Activated gamma-delta T cell (primary cell): ENCODE measurements at regions not wholly inside any gene's neighbourhood (a gene's known extent, or its start where the extent isn't known, plus 50 kb on each side); places are given as distances from the start of the nearest gene placed in this dataset.
"Not testable (repeated sequence)": the region's sequence is repeated elsewhere in the genome, so short reads cannot be mapped to it uniquely, and the experiment has no call there.

Experiments
- DNase-seq: peaks from one replicate; lab custom pipeline; 2025; lab: John Stamatoyannopoulos, UW

GRCh38 chr2:100703213-100703612 lies 116.7 kb upstream of the NPAS2 start:
- no peak for DNase-seq

DNA sequence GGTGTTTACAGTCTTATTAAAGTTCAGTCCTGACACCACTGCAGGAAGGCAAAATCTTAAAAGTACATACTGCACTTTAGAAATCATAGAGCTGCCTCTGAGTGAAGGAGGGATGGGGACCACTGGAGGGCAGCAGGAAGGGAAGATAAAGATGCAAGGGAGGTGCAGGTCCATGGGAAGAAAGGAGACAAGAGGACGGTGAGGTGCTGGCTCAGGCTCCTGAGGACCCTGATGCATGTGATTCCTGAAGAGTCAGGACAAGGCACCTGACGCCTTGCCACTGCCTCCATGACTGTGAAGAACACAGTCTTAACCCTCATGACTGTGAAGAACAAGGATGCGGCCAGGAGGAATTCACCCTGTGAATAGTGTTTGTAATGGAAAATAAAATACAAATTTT lies 116.2 kb upstream of the NPAS2 start:
- no peak for DNase-seq

DNA sequence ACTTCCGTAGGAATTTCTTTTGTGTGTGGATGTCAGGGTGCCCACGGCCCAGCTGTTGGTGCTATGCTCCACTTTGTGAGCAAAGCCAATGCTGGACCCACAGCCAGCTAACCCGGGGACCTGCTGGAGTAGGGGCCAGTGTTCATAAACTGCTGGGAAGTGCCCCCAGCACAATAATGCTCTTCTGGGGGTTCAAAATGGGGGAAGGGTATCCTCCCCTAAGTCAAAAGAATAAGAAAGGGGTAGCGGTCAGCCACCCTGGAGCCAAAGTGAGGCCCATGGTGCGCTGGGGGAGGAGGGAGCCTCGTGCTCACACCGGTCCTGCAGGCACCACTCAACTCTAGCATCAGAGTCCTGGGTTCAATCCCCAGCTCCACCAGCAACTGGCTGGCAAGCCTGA lies 115.8 kb upstream of the NPAS2 start:
- no peak for DNase-seq

DNA sequence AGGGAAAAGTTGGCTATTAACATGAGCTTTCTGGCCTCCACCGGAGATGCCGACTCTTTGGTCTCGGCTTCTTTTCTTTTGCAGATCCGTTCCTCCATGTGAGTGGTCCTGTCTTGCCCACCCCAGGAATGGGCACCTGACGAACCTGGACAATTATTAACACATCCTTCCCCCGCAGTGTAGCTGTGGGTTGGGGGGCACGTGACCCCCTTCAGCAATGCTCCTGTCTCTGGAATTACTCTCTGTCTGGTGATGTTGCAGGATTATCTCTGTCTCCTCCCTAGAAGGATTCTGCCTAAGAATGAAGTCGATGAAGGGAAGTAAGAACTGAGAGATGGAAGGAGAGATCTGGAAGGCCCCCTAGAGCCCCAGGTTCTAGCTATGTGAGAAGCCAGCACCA lies 115.2 kb upstream of the NPAS2 start:
- DNase-seq, result no peak

DNA sequence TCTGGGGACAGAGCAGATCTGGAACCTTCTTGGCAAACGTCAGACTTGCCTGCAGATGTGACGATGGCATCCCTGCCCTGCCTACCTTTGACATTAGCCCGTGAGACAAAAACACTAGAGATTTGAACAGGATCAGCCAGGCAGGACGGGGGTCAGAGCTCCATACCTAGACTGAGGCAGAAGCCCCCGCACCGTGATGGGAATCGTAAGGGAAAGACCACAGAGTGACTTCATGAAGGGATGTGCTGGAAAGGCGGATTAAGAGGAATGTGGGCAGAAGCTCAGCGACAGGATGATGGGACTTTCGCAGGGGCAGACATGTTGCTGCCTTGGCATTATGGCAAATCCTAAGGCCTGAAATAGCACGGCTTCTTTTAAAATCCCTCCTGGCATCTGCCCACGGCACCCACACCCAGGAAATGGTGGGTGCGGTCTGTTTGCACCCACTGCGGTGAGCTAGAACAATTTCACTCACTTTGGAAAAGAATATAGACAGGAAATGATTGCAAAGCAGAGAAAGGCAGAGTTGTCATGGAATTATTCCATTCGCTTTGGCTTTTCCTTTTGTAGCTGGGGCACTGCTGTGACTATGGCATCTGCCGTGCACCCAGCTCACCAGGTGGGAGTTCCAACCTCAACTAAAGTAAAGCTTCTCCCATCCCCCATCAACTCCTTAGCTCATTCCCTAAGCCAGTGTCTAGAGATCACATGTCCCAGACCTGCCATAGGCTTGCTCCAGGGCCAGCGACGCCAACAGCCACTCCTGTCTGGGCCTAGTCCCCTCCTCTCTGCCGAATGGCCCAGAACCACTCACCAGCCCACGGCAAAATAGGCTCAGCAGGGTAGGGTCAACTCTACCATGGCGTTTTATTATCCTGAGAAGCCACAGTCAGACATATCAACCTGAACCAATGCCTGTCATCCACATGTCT lies 112.7 kb upstream of the NPAS2 start:
- DNase-seq, result no peak

DNA sequence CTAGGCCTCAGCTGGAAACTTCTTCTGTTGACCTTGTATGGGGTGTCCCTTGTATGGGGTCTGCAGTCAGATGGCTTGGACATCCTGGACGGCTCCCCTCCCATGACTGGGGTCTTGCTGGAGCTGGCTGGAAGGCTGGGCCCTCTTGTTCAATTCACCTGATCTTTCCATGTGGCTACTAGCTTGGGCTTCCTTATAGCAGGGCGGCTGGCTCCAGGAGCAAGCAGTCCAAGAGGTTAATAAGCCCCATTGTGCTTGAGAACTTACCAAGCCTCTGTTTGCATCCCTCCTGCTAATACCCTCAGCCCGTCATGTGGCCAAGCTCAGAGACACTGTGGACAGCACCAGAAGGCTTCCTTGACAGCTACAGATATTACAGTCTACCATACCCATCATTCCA lies 111.6 kb upstream of the NPAS2 start:
- DNase-seq, result no peak

DNA sequence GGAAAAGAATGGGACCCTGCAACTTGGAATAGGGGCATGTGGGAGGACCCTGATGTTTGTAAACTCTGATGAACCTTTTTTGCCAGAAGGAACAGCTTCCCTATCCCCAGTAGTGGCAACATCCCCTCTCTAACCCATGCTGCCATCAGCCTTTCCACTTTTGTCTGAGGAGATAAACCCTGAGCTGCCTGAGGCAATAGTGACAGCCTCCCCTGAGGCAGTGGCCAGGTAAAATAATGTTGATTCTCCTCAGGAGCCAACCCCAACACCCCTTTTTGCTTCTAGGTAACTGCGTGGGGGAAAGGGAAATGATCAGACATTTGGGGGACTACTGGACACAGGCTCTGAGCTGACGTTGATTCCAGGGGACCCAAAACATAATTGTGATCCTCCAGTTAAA lies 106.8 kb upstream of the NPAS2 start:
- DNase-seq, result no peak

DNA sequence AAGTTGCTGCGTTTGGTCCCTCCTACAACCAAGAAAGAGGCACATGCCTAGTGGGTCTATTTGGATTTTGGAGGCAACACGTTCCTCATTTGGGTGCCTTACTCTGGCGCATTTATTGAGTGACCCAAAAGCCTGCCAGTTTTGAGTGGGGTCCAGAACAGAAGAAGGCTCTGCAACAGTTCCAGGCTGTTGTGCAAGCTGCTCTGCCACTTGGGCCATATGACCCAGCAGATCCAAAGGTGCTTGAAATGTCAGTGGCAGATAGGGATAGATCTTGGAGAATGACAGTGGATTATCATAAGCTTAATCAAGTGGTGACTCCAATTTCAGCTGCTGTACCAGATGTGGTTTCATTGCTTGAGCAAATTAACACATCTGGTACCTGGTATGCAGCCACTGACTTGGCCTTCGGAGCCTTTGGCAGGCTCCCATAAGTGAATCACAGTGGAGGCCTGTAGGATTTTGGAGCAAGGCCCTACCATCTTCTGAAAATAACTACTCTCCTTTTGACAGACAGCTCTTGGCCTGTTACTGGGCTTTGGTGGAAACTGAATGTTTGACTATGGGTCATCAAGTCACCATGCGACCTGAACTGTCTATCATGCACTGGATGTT lies 105.4 kb upstream of the NPAS2 start:
- DNase-seq, result not testable (repeated sequence)

DNA sequence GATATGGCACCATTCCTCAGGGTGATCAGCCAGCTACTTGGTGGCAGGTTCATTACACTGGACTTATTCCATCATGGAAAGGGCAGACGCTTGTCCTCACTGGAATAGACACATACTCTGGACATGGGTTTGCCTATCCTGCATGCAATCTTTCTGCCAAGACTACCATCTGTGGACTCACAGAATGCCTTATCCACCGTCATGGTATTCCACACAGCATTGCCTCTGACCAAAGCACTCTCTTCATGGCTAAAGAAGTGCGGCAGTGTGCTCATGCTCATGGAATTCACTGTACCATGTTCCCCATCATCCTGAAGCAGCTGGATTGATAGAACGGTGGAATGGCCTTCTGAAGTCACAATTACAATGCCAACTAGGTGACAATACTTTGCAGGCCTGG lies 104.1 kb upstream of the NPAS2 start:
- DNase-seq, result not testable (repeated sequence)

- DNase-seq, result no peak
Observed at GRCh38 chr2:100716581-100716980, 103.4 kb upstream of the NPAS2 start.

- no peak for DNase-seq
Observed at GRCh38 chr2:100718065-100718629, 101.8 kb upstream of the NPAS2 start.

DNA sequence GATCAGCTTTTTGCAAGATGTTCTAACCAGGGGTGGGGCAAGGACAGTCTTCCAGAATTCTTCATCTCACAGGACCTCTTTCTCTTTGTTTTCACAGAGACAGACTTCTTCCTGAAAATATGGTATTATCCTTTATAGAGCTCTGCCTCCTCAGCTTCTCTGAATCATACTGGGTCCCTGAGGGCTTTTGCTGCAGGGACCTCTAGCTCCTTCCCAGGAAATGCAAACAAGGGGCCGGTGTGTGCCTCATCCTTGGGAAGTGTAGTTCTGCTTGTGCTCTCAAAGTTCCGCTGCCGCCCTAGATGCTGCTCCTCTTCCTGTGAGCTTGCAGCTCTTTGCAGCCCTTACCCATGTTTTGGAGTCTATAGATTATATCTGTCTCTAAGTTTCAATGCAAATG lies 99.5 kb upstream of the NPAS2 start:
- DNase-seq, result no peak

GRCh38 chr2:100721693-100722092 lies 98.2 kb upstream of the NPAS2 start:
- DNase-seq, result no peak

DNA sequence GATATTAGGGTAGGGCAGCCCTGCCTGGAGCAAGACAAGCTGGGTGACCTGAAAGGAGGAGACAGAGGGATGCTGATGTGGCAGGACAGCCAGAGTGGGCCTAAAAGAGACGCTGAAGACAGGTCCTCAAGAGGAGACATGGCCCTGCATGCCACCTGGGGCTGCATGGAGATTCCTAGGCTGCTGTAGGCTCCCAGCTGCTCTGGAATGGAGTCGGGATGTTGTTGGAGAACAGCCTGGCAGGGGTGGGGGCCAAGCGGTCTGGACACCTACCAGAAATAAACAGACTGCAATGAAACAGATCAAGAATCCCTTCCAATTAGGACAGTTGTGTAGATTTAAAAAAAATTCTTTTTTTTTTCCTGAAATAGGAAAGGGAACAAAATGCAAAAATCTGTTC lies 97.8 kb upstream of the NPAS2 start:
- DNase-seq, result no peak

DNA sequence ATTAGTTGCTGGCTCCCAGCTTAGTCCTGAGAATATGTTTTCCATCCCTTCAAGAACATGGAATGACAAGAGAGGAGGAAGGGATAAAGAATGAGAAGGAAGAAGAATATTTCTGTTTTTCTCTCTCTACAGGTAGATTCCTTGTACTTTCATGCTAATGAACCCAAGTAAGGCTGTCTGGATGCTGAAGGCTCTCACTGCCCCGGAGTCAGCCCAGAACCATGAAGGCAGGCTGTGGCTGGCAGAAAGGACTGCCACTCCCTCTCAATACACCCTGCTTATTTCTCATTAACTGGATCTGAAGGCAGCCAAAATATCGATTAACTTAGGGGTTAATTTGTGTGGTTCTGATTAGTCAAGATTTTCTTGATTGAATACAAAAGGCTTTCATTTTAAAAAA lies 93.1 kb upstream of the NPAS2 start:
- DNase-seq, result no peak

DNA sequence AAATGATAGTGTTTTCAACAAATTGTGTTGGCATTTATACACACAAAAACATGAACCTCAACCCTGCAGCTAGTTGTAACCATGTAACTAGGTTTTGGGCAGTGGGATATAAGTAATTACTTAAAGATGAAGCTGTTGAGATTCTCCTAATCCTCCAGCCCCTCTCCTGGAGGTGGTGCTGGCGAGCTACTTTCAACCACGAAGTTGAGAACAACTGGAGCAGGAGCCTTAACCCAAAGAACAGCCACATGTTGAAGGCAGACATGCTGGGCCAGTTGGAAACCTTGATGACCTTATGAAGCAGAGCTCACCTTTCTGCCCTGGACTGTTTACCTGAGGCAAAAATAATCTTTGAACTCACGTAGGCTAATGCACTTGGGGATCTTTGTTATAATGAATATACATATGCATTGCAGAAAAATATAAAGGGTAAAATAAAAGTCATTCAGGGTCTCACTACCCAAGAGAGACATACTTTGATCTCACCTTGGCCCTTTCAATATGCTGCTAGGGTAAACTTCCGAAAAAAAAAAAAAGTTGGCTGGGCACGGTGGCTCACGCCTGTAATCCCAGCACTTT lies 89.6 kb upstream of the NPAS2 start:
- no peak for DNase-seq

DNA sequence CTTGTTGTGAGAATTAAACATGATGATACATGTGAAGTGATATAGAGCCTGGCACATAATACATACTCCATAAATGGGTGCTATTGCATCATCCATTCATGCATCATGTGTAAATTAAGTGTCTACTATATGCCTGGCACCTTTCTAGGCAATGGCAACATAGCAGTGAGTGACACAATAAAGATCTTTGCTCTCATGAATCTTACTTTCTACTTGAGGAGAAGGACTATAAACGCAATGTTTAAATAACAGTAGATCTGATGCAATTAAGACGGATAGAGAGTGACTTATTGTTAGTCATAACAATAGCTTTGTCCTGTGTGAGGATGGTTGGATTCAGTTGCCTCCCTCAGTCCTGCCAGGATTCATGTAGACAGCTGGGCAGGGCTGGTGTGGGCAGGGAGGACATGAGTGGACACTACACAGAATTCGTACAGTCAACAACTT lies 88.4 kb upstream of the NPAS2 start:
- no peak for DNase-seq

DNA sequence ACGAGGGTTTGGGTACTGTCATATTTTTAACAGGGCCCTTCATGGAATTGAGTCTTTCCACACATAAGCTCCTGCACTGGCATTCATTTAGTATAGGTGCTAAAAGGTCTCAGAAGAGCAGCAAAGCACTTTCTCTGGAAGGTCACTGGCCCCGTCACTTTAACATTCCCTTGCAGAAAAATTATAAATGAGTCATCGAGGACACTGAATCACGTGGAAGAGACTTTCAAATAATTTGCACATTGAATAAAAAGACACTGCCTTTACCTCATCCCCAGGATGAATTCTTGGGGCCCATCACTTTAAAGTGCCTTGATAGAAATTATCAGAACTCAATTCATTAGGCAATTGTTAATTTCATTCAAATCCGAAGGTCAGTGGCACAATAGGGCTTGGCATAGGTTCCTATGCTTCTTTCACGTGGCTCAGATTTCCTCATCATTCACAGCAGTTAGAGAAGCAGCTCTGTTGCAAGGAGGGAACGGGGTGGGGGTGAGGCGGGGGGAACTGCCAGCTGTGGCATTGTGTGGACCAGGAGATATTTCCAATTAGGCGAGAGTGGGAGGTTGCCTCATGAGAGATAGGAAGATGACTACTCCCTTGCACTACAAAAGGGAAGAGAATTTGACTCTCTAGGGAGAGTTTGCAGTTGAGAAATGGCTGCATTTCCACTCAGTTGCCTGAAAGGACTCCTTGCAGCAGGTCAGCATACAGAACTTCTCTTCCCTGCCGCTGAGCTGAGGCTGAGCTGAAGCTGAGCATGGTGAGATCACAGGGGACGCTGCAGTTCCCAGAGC lies 86.3 kb upstream of the NPAS2 start:
- DNase-seq, result no peak

DNA sequence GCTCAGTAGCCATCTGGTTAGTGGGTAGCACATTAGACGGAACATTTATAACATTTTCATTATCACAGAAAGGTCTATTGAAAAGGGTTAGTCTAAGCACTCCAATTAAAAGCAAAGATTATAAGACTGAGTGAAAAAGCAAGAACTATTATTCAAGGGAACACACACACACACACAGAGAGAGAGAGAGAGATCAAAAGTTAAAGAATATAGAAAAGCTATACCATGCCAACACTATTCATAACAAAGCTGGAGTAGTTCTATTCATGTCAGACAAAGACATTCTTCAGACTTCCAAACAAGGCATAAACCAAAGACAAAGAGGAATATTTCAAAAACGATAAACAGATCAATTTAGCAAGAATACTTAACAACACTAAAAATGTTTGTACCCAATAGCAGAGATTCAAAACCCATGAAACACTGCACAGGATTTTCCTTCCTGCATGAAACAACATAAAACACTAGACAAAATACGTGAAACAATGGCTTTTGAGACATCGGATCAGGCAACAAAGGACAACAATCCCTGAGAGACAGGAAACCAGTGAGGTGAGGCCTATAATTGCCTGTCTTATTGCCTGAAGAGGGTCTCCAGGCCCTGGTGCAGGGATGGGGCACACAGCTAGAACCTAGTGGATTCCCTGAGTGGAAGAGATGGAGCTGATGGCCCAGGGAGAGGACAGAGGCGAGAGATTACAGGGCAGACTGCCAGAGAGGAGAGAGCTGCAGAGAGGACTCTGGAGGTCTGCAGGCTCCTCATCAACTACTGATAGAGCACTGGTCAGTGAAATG lies 83.6 kb upstream of the NPAS2 start:
- no peak for DNase-seq

GRCh38 chr2:100739735-100740432 lies 80.1 kb upstream of the NPAS2 start:
- no peak for DNase-seq
